Astrocyte of the cerebellum (primary cell): ENCODE measurements at regions not wholly inside any gene's neighbourhood (a gene's known extent, or its start where the extent isn't known, plus 50 kb on each side); places are given as distances from the start of the nearest gene placed in this dataset.

Experiments
- DNase-seq: peaks from one replicate; pipeline ENCODE4 v3.0.0-alpha.2; 2011; ENCODE audit warnings: low read depth
- H3K4me3 ChIP-seq: 2 replicates; pipeline ENCODE4 v1.5.1; 2011; ENCODE audit warnings: mild to moderate bottlenecking, low read depth, low read length, moderate library complexity
- in situ Hi-C: cut with HindIII; loops from 2 replicates; pipeline ENCODE4 v1.10.0; 2017; ENCODE audit warnings: low sequenced_read_pairs
- TF ChIP-seq, protein P1 (sequence below): IDR thresholded peaks from 2 replicates; pipeline ENCODE4 v1.5.1; 2012; ENCODE audit warnings: low read length, low read depth, moderate library complexity, mild to moderate bottlenecking; ENCODE audit errors: missing control alignments

DNA sequence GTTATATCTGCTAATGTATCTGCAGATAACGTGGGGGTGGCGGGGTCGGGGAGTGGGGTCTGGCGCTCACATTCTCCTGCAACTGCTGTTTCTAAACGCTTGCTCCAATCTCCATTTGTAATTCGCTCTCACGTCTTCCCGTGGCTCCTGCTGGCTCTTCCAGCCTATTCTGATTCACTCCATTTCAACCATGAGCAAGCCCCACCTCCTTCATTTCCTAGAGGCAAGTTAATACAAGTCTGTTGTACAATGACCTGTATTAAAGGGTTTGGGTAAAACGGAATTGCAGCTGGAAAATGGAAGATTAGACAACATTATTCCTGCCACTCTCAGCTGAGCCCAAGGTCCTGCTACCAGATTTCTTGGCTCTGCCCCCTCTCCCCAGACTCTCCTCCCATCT is 132.3 kb downstream of the CSNK2A3 start:
- DNase-seq = no peak
- in situ Hi-C loops = no loop called here
- TF ChIP-seq, protein P1, sequence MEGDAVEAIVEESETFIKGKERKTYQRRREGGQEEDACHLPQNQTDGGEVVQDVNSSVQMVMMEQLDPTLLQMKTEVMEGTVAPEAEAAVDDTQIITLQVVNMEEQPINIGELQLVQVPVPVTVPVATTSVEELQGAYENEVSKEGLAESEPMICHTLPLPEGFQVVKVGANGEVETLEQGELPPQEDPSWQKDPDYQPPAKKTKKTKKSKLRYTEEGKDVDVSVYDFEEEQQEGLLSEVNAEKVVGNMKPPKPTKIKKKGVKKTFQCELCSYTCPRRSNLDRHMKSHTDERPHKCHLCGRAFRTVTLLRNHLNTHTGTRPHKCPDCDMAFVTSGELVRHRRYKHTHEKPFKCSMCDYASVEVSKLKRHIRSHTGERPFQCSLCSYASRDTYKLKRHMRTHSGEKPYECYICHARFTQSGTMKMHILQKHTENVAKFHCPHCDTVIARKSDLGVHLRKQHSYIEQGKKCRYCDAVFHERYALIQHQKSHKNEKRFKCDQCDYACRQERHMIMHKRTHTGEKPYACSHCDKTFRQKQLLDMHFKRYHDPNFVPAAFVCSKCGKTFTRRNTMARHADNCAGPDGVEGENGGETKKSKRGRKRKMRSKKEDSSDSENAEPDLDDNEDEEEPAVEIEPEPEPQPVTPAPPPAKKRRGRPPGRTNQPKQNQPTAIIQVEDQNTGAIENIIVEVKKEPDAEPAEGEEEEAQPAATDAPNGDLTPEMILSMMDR = no peak
- no peak overlapping the region for H3K4me3 ChIP-seq

DNA sequence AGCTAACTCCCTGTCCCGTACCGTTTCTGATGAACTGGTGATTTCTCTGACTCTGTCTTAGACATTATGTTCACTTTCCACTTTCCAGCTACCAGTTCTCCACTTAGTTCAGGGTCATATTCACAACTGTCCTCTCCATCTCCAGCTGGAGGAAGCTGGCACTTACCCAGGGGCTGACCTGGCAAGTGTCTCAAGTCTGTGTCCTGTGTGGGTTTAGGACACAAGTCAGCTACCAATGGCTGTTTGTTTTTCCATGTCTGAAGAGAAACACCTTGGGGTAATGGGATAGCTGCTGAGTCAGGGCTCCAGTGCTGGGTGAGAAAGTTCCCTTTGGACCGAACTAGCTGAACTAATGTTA is 134.4 kb downstream of the CSNK2A3 start:
- in situ Hi-C loops = no loop called here
- TF ChIP-seq, protein P1 = no peak
- H3K4me3 ChIP-seq = no peak overlapping the region
- no peak for DNase-seq

DNA sequence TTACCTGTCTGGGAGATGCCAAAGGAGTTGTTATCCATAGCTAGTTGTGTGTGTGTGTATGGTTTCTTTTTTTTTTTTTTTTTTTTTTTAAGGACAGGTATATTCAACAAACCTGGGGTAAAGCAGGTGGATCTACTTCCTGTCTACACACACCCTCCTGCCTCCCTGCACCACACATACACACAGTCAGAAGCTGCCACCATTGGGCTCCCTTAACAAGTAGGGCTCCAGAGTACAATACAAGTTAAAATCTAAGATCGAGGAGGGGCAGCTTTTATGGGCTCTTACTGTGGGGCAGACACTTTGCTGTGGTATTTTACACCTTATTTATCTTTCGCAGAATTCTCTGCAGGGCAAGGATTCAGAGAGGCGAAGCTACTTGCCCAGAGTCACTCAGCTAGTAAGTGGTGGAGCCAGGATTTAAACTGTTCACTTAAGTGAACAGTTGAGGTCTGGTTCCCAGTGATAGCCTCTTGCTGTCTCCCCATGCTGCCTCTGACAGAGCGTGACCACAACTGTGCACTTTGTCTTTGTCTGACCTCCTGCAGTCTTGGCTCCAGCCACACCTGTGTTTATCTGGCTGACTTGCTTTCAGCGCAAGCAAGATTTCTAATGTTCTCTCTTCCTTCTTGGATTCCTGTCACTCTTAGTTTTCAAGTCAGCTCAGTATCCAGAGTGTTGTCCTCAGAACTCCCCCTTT is 135.0 kb downstream of the CSNK2A3 start:
- H3K4me3 ChIP-seq = no peak overlapping the region
- TF ChIP-seq, protein P1 = no peak
- no peak for DNase-seq
- in situ Hi-C loops = no loop called here

DNA sequence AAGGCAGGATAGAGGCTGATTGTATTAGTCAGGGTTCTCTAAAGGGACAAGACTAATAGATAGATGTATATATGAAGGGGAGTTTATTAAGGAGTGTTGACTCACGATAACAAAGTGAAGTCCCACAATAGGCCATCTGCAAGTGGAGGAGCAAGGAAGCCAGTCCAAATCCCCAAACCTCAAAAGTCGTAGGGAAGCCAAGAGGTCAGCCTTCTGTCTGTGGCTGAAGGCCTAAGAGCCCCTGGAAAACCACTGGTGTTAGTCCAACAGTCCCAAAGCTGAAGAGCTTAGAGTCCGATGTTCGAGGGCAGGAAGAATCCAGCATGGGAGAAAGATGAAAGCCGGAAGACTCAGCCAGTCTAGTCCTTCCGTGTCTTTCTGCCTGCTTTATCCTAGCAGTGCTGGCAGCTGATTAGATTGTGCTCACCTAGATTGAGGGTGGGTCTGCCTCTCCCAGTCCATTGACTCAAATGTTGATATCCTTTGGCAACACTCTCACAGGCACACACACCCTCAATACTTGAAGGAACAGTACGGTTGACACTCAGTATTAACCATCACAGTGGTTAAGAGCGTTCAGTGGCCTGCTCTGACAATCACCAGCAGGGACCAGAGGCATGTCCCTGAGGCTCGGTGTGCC is 135.6 kb downstream of the CSNK2A3 start:
- no peak for DNase-seq
- no peak overlapping the region for H3K4me3 ChIP-seq
- in situ Hi-C loops = no loop called here
- TF ChIP-seq, protein P1 = no peak

DNA sequence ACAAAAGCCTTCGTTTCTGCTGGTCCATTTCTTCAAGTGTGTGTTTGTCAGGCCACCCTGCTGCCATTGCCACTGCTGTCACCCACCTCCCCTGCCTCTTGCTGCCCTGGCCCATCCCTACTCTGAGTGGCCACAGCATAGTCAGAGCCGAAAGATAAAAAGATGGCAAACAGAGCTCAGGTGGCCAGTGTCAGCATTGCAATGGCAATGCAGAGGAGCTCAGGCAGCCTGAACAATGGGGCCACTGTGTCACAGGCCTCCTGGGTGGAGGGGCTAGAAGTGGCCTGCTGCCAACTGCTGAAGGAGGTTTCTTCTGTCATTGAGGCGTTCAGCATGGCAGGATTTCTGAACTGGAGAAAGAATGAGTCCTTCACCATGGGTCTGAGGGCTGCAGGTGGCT is 137.1 kb downstream of the CSNK2A3 start:
- H3K4me3 ChIP-seq = no peak overlapping the region
- in situ Hi-C loops = no loop called here
- no peak for DNase-seq
- TF ChIP-seq, protein P1 = no peak

DNA sequence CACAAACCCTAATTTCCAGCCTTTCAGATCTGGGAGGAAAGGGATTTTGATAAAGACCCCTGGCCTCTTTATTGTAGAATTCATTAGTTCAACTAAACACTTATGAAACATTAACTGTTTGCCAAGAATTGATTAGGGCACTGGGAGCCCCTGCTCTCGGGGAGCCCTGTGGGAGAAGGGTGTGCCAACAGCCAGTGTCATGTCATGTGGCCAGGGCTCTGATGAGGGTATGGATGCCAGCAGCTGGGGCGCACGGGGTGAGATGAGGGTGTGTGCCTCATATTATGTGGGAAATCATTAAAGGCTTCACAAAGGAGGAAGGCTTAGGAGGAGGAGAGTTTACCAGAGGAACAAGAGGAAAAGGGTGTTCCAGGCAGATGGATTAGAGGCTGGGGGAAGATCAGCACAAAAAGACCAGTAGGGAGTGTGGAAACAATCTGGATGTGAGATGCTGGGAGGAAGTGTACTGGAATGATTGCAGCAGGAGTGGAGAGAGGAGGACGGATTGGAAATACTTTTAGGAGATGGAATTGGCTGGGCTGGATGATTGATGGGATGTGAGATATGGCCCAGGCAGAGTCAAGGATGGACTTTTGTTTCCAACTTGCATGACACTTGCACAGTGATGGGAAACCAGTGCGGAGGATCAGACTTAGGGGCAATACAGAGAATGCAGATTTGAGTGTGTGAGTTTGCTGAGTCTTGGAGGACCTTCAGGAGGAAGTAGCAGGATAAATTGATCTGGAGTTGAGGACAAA is 137.8 kb downstream of the CSNK2A3 start:
- DNase-seq = no peak
- TF ChIP-seq, protein P1 = no peak
- in situ Hi-C loops = no loop called here
- H3K4me3 ChIP-seq = no peak overlapping the region
